ENCODE measurements at regions not wholly inside any gene's neighbourhood (a gene's known extent, or its start where the extent isn't known, plus 50 kb on each side); places are given as distances from the start of the nearest gene placed in this dataset.

- H3K27ac ChIP-seq, result no peak overlapping the region
Measured at GRCh38 chr5:117701062-117701461, 1126.4 kb upstream of the SEMA6A start.

GRCh38 chr5:117692606-117693005 is 1118.0 kb upstream of the SEMA6A start:
- no peak overlapping the region for H3K27ac ChIP-seq
- no peak for DNase-seq (ENCODE audit: low read depth, low spot score)

More at GRCh38 chr5:117701062-117701461, 1126.4 kb upstream of the SEMA6A start:
- DNase-seq (ENCODE audit: low read depth, low spot score), result no peak

GRCh38 chr5:117691081-117691870 is 1116.7 kb upstream of the SEMA6A start:
- H3K27ac ChIP-seq, result no peak overlapping the region
- no peak for DNase-seq (ENCODE audit: low read depth, low spot score)

- DNase-seq (ENCODE audit: low read depth, low spot score), result no peak
- H3K27ac ChIP-seq, result no peak overlapping the region
Measured at GRCh38 chr5:117690612-117691011, 1116.0 kb upstream of the SEMA6A start.

- no peak overlapping the region for H3K27ac ChIP-seq
- DNase-seq (ENCODE audit: low read depth, low spot score), result no peak
Measured at GRCh38 chr5:117686926-117687325, 1112.3 kb upstream of the SEMA6A start.

- DNase-seq (ENCODE audit: low read depth, low spot score), result no peak
Measured at GRCh38 chr5:117682416-117682815, 1107.8 kb upstream of the SEMA6A start.

GRCh38 chr5:117681431-117682254 is 1107.0 kb upstream of the SEMA6A start:
- no peak overlapping the region for H3K27ac ChIP-seq
- DNase-seq (ENCODE audit: low read depth, low spot score), result no peak

More at GRCh38 chr5:117682416-117682815, 1107.8 kb upstream of the SEMA6A start:
- H3K27ac ChIP-seq, result no peak overlapping the region

- DNase-seq (ENCODE audit: low read depth, low spot score), result no peak
- no peak overlapping the region for H3K27ac ChIP-seq
Measured at GRCh38 chr5:117680426-117680825, 1105.8 kb upstream of the SEMA6A start.

GRCh38 chr5:117679046-117679445 is 1104.4 kb upstream of the SEMA6A start:
- no peak for DNase-seq (ENCODE audit: low read depth, low spot score)
- H3K27ac ChIP-seq, result no peak overlapping the region

- no peak overlapping the region for H3K27ac ChIP-seq
- DNase-seq (ENCODE audit: low read depth, low spot score), result no peak
Measured at GRCh38 chr5:117675646-117676045, 1101.0 kb upstream of the SEMA6A start.

GRCh38 chr5:117671551-117671950 is 1096.9 kb upstream of the SEMA6A start:
- no peak for DNase-seq (ENCODE audit: low read depth, low spot score)
- no peak overlapping the region for H3K27ac ChIP-seq

GRCh38 chr5:117667105-117667504 is 1092.5 kb upstream of the SEMA6A start:
- no peak for DNase-seq (ENCODE audit: low read depth, low spot score)

GRCh38 chr5:117665121-117665520 is 1090.5 kb upstream of the SEMA6A start:
- no peak overlapping the region for H3K27ac ChIP-seq
- DNase-seq (ENCODE audit: low read depth, low spot score), result no peak

More at GRCh38 chr5:117667105-117667504, 1092.5 kb upstream of the SEMA6A start:
- H3K27ac ChIP-seq, result no peak overlapping the region

GRCh38 chr5:117662361-117662760 is 1087.7 kb upstream of the SEMA6A start:
- H3K27ac ChIP-seq, result no peak overlapping the region
- DNase-seq (ENCODE audit: low read depth, low spot score), result no peak

GRCh38 chr5:117657541-117657940 is 1082.9 kb upstream of the SEMA6A start:
- DNase-seq (ENCODE audit: low read depth, low spot score), result no peak
- no peak overlapping the region for H3K27ac ChIP-seq

- H3K27ac ChIP-seq, result no peak overlapping the region
Measured at GRCh38 chr5:117652958-117653280, 1078.3 kb upstream of the SEMA6A start.

GRCh38 chr5:117652036-117652957 is 1077.7 kb upstream of the SEMA6A start:
- no peak for DNase-seq (ENCODE audit: low read depth, low spot score)
- no peak overlapping the region for H3K27ac ChIP-seq

More at GRCh38 chr5:117652958-117653280, 1078.3 kb upstream of the SEMA6A start:
- DNase-seq (ENCODE audit: low read depth, low spot score), result no peak

- DNase-seq (ENCODE audit: low read depth, low spot score), result no peak
- no peak overlapping the region for H3K27ac ChIP-seq
Measured at GRCh38 chr5:117649821-117650220, 1075.2 kb upstream of the SEMA6A start.

- no peak overlapping the region for H3K27ac ChIP-seq
- no peak for DNase-seq (ENCODE audit: low read depth, low spot score)
Measured at GRCh38 chr5:117645400-117645799, 1070.8 kb upstream of the SEMA6A start.

GRCh38 chr5:117638581-117638980 is 1064.0 kb upstream of the SEMA6A start:
- no peak for DNase-seq (ENCODE audit: low read depth, low spot score)
- no peak overlapping the region for H3K27ac ChIP-seq

Measured in epithelial cell of prostate (primary cell).